ENCODE measurements at regions not wholly inside any gene's neighbourhood (a gene's known extent, or its start where the extent isn't known, plus 50 kb on each side); places are given as distances from the start of the nearest gene placed in this dataset.

DNA sequence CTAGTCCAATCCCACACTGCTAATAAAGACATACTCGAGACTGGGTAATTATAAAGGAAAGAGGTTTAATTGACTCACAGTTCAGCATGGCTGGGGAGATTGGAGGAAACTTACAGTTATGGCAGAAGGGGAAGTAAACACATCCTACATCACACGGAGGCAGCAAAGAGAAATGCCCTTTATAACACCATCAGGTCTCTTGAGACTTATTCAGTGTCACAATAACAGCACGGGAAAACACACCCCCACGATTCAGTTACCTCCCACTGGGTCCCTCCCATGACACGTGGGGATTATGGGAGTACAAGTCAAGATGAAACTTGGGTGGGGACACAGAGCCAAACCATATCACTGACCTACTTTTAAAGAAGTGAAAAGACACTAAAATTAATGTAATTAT is 1130.4 kb upstream of the SLC10A2 start:
- TF ChIP-seq, protein P1, sequence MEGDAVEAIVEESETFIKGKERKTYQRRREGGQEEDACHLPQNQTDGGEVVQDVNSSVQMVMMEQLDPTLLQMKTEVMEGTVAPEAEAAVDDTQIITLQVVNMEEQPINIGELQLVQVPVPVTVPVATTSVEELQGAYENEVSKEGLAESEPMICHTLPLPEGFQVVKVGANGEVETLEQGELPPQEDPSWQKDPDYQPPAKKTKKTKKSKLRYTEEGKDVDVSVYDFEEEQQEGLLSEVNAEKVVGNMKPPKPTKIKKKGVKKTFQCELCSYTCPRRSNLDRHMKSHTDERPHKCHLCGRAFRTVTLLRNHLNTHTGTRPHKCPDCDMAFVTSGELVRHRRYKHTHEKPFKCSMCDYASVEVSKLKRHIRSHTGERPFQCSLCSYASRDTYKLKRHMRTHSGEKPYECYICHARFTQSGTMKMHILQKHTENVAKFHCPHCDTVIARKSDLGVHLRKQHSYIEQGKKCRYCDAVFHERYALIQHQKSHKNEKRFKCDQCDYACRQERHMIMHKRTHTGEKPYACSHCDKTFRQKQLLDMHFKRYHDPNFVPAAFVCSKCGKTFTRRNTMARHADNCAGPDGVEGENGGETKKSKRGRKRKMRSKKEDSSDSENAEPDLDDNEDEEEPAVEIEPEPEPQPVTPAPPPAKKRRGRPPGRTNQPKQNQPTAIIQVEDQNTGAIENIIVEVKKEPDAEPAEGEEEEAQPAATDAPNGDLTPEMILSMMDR (IDR thresholded peaks at IDR 0.05 in 2 of 3, conservative IDR thresholded peaks at IDR 0.05 in 1 of 3; ENCODE audit: borderline replicate concordance in 1 of 3, insufficient read depth in 1 of 3, low read depth in 2 of 3, low read length in 2 of 3), result no peak
- TF ChIP-seq POLR2A (IDR thresholded peaks at IDR 0.05; ENCODE audit: borderline replicate concordance, extremely low read depth, insufficient read depth, insufficient read length) (no peak), YY1 (IDR thresholded peaks at IDR 0.05; ENCODE audit: extremely low read depth, insufficient replicate concordance, low read depth, low read length) (no peak), POLR2AphosphoS5 (IDR thresholded peaks at IDR 0.05; ENCODE audit: low read depth, low read length) (no peak), RAD21 (IDR thresholded peaks at IDR 0.05; ENCODE audit: low read depth) (no peak), EZH2phosphoT487 (IDR thresholded peaks at IDR 0.05; ENCODE audit: borderline replicate concordance) (no peak), CEBPB (IDR thresholded peaks at IDR 0.05; ENCODE audit: low read depth) (no peak), JUND (IDR thresholded peaks at IDR 0.05) (no peak), EZH2 (IDR thresholded peaks at IDR 0.05) (no peak), ZNF274 (IDR thresholded peaks at IDR 0.05; ENCODE audit: low read depth, low read length) (no peak), EGR1 (IDR thresholded peaks at IDR 0.05; ENCODE audit: low read depth) (no peak), ZFX (IDR thresholded peaks at IDR 0.05) (no peak), FOSL1 (IDR thresholded peaks at IDR 0.05; ENCODE audit: low read depth) (no peak)
- TF ChIP-seq, protein P2, sequence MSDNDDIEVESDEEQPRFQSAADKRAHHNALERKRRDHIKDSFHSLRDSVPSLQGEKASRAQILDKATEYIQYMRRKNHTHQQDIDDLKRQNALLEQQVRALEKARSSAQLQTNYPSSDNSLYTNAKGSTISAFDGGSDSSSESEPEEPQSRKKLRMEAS (IDR thresholded peaks at IDR 0.05), result no peak

Data from HCT116 (cell line).